ENCODE measurements at regions not wholly inside any gene's neighbourhood (a gene's known extent, or its start where the extent isn't known, plus 50 kb on each side); places are given as distances from the start of the nearest gene placed in this dataset.

DNA sequence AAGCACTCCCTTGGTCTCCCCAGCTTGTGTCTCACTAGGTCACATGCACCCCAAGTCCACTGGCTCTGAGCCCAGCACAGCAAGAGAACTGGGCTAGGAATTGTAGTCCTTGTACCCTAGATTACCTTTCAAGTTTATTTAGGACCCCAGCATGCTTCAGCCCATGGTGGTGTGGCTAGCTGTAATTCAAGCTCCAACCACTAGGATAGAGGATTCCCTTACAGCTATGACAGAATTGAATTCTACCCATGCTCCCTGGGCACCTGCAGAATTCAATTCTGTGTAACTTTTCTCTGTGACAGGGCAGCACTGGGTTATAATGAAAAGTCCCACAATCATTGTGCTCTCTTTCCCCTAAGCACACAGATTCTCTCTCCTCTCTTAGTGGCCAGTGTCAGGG is 253.8 kb upstream of the DMD start:
- DNase-seq (no peak), ATAC-seq (no peak)
- no peaks in the 10 kb centered on the region for H3K4me1 Mint-ChIP-seq
- H3K27ac Mint-ChIP-seq = no peak overlapping the region
- no peak overlapping the region for H3K4me3 Mint-ChIP-seq
- H3K9me3 Mint-ChIP-seq (ENCODE audit: low read depth) = peaks cover 2% of the 10 kb centered on the region
- CTCF ChIA-PET = interaction anchor here (0.7 kb wide), 1 partner anchor 10 kb away, joined by 3 read pairs; no protein-coding TSS in a partner anchor
- no peaks in the 10 kb centered on the region for H3K27me3 Mint-ChIP-seq
- H3K36me3 Mint-ChIP-seq = no peaks in the 10 kb centered on the region

DNA sequence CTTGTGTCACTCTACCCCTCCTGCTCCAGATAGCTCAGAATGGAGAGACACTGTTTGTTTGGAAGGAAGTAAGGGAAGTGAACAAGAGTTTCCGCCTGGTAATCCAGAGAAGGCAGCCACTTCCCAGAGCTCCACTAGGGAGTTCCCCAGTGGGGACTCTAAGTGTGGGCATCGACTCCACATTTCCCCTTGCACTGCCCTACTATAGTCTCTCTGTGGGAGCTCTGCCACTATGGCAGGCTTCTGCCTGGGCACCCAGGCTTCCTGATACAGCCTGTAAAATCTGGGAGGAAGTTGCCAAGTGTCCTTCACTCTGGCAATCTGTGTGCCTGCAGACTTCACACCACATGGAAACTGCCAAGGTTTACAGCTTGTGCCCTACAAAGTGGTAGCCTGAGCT is 245.8 kb upstream of the DMD start:
- CTCF ChIA-PET = no interaction called here
- Mint-ChIP-seq H3K27ac (no peak overlapping the region), H3K4me1 (no peaks in the 10 kb centered on the region), H3K36me3 (no peaks in the 10 kb centered on the region), H3K9me3 (ENCODE audit: low read depth) (peaks cover 3% of the 10 kb centered on the region), H3K27me3 (no peaks in the 10 kb centered on the region), H3K4me3 (no peak overlapping the region)
- ATAC-seq (no peak), DNase-seq (no peak)

- DNase-seq (no peak), ATAC-seq (no peak)
- Mint-ChIP-seq H3K4me1 (no peaks in the 10 kb centered on the region), H3K27ac (no peak overlapping the region), H3K27me3 (no peaks in the 10 kb centered on the region), H3K36me3 (no peaks in the 10 kb centered on the region), H3K4me3 (no peak overlapping the region), H3K9me3 (ENCODE audit: low read depth) (peaks cover 4% of the 10 kb centered on the region)
- CTCF ChIA-PET = no interaction called here
These were observed 235.9 kb upstream of the DMD start for GRCh38 chrX:33447285-33447684.

GRCh38 chrX:33434256-33435092 is 223.1 kb upstream of the DMD start:
- CTCF ChIA-PET = interaction anchor here (0.6 kb wide), 1 partner anchor 903 kb away, joined by 3 read pairs; no protein-coding TSS in a partner anchor
- no peak for ATAC-seq
- no peak overlapping the region for H3K4me3 Mint-ChIP-seq
- H3K4me1 Mint-ChIP-seq = no peaks in the 10 kb centered on the region
- no peak overlapping the region for H3K27ac Mint-ChIP-seq
- H3K36me3 Mint-ChIP-seq = no peaks in the 10 kb centered on the region
- no peaks in the 10 kb centered on the region for H3K27me3 Mint-ChIP-seq
- H3K9me3 Mint-ChIP-seq (ENCODE audit: low read depth) = no peaks in the 10 kb centered on the region
- peak; percentile 39 for DNase-seq

DNA sequence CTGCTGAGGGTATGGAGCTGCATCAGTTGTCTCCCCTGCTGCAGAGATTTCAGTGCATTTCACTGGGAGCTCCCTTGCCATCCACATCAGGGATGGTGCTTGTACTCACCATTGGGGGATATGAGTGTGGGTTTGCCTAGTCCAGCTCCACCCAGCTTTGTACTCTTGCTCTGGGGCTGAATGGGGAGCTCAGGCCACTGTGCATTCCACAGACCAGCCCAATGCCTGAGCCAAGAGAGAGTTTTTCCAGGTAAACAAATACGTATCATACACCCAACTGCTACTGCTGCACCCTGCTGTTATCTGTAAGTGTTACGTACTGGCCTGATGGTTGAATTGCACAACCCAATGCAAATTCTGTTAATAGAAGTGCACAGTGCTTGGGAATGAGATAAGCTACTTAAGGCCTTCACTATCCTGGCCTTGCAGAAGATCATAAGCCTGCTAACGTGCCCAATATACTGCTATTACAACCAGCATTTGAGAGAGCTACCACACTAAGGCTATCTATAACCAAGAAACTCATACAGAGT is 205.0 kb upstream of the DMD start:
- no peaks in the 10 kb centered on the region for H3K4me1 Mint-ChIP-seq
- H3K9me3 Mint-ChIP-seq (ENCODE audit: low read depth) = no peaks in the 10 kb centered on the region
- no peak for DNase-seq
- H3K27ac Mint-ChIP-seq = no peak overlapping the region
- no peaks in the 10 kb centered on the region for H3K27me3 Mint-ChIP-seq
- no peak overlapping the region for H3K4me3 Mint-ChIP-seq
- H3K36me3 Mint-ChIP-seq = no peaks in the 10 kb centered on the region
- CTCF ChIA-PET = no interaction called here
- no peak for ATAC-seq

- no peaks in the 10 kb centered on the region for H3K4me1 Mint-ChIP-seq
- H3K27me3 Mint-ChIP-seq = no peaks in the 10 kb centered on the region
- no peaks in the 10 kb centered on the region for H3K9me3 Mint-ChIP-seq (ENCODE audit: low read depth)
- no peak overlapping the region for H3K4me3 Mint-ChIP-seq
- CTCF ChIA-PET = no interaction called here
- H3K27ac Mint-ChIP-seq = no peak overlapping the region
- ATAC-seq (no peak), DNase-seq (no peak)
- no peaks in the 10 kb centered on the region for H3K36me3 Mint-ChIP-seq
These were observed 204.1 kb upstream of the DMD start for GRCh38 chrX:33415459-33415858.

DNA sequence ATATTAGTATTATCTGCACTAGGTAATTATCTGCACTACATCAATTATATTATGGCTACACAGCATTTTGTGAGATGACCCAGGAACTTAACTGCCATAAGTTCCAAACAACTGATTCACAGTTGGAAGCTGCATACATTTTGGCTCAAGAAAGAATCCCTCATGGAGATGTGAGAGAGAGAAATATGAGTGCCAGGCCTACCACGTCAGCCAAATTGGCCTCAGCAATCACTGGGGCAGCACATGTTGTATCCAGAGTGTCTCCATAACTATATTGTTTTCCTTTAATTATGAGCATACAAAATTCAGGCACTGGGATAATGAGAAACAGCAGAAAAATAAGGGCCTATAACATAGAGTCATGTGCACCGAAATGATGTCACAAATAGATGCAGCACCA is 174.2 kb upstream of the DMD start:
- Mint-ChIP-seq H3K27ac (no peak overlapping the region), H3K9me3 (ENCODE audit: low read depth) (no peaks in the 10 kb centered on the region), H3K27me3 (no peaks in the 10 kb centered on the region), H3K4me1 (no peaks in the 10 kb centered on the region), H3K36me3 (no peaks in the 10 kb centered on the region), H3K4me3 (no peak overlapping the region)
- DNase-seq = no peak
- CTCF ChIA-PET = no interaction called here
- ATAC-seq = no peak

- Mint-ChIP-seq H3K36me3 (no peaks in the 10 kb centered on the region), H3K27me3 (no peaks in the 10 kb centered on the region), H3K4me3 (no peak overlapping the region), H3K27ac (no peak overlapping the region), H3K9me3 (ENCODE audit: low read depth) (no peaks in the 10 kb centered on the region), H3K4me1 (no peaks in the 10 kb centered on the region)
- DNase-seq (no peak), ATAC-seq (no peak)
- CTCF ChIA-PET = no interaction called here
These were observed 168.5 kb upstream of the DMD start for GRCh38 chrX:33379839-33380238.

GRCh38 chrX:33357606-33358005 is 146.3 kb upstream of the DMD start:
- no peaks in the 10 kb centered on the region for H3K27me3 Mint-ChIP-seq

GRCh38 chrX:33339219-33339618 is 127.9 kb upstream of the DMD start:
- Mint-ChIP-seq H3K4me3 (no peak overlapping the region), H3K27ac (no peak overlapping the region), H3K27me3 (no peaks in the 10 kb centered on the region), H3K4me1 (no peaks in the 10 kb centered on the region), H3K36me3 (no peaks in the 10 kb centered on the region), H3K9me3 (ENCODE audit: low read depth) (no peaks in the 10 kb centered on the region)
- DNase-seq = no peak
- no peak for ATAC-seq
- CTCF ChIA-PET = no interaction called here

More at GRCh38 chrX:33357606-33358005, 146.3 kb upstream of the DMD start:
- ATAC-seq (no peak), DNase-seq (no peak)
- no peak overlapping the region for H3K4me3 Mint-ChIP-seq
- no peaks in the 10 kb centered on the region for H3K4me1 Mint-ChIP-seq
- H3K9me3 Mint-ChIP-seq (ENCODE audit: low read depth) = peaks cover 3% of the 10 kb centered on the region
- H3K36me3 Mint-ChIP-seq = no peaks in the 10 kb centered on the region
- no peak overlapping the region for H3K27ac Mint-ChIP-seq
- CTCF ChIA-PET = no interaction called here

DNA sequence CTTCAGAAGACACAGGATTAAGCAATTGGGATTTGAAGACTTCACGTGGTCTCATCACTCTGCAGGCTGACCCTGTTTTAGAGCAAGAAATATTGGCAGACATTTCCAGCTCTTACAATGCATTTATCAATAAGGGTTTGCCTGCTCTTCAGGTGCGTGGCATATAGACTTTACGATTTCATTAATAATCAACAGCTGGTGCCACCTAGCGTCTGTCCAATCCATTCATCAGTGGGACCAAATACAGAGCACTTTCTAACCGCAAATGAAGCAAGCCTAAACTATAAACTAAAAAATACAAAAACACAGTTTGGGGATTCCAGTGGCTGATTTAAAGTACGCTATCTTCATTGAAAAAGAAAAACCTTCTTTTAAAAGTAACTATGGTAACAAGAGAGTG is 125.4 kb upstream of the DMD start:
- CTCF ChIA-PET = no interaction called here
- no peak for ATAC-seq

GRCh38 chrX:33333271-33333670 is 121.9 kb upstream of the DMD start:
- Mint-ChIP-seq H3K27me3 (no peaks in the 10 kb centered on the region), H3K36me3 (no peaks in the 10 kb centered on the region), H3K27ac (no peak overlapping the region), H3K4me3 (no peak overlapping the region), H3K9me3 (ENCODE audit: low read depth) (no peaks in the 10 kb centered on the region), H3K4me1 (no peaks in the 10 kb centered on the region)
- no peak for ATAC-seq
- no peak for DNase-seq
- CTCF ChIA-PET = no interaction called here

More for the DNA sequence above, 125.4 kb upstream of the DMD start:
- Mint-ChIP-seq H3K27ac (no peak overlapping the region), H3K36me3 (no peaks in the 10 kb centered on the region), H3K27me3 (no peaks in the 10 kb centered on the region), H3K9me3 (ENCODE audit: low read depth) (no peaks in the 10 kb centered on the region), H3K4me3 (no peak overlapping the region), H3K4me1 (no peaks in the 10 kb centered on the region)
- no peak for DNase-seq

DNA sequence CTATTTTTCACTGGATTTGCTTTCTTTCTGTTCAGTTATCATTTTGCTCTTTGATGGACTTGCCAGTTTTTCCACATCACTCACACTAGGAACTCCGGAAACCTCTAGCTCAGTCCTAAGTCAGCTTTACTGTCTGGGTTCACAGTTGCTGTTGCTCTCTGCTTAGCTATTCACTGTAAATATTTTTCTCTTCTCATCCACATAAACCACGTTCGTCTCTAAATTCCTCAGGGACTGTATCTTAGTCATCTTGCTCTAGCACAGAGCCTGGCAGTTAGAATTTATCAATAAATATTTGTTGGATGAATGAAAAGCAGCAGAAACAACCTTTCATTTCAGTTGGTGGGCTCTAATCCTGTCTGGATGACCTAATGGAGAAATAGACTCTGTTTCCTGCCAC is 119.4 kb upstream of the DMD start:
- CTCF ChIA-PET = no interaction called here
- ATAC-seq = no peak
- Mint-ChIP-seq H3K27me3 (no peaks in the 10 kb centered on the region), H3K36me3 (no peaks in the 10 kb centered on the region), H3K4me3 (no peak overlapping the region), H3K9me3 (ENCODE audit: low read depth) (no peaks in the 10 kb centered on the region), H3K27ac (no peak overlapping the region), H3K4me1 (no peaks in the 10 kb centered on the region)
- DNase-seq = no peak

GRCh38 chrX:33324099-33324498 is 112.8 kb upstream of the DMD start:
- no peak overlapping the region for H3K27ac Mint-ChIP-seq
- CTCF ChIA-PET = no interaction called here
- H3K27me3 Mint-ChIP-seq = no peaks in the 10 kb centered on the region
- ATAC-seq (no peak), DNase-seq (no peak)
- H3K4me1 Mint-ChIP-seq = no peaks in the 10 kb centered on the region
- H3K9me3 Mint-ChIP-seq (ENCODE audit: low read depth) = no peaks in the 10 kb centered on the region
- H3K36me3 Mint-ChIP-seq = no peaks in the 10 kb centered on the region
- no peak overlapping the region for H3K4me3 Mint-ChIP-seq

Data from activated CD8-positive, alpha-beta memory T cell treated with anti-CD3 and anti-CD28 coated beads, Interleukin-2, amount 10 ng/mL, durations not matched to agents 7 days and 5 days (primary cell).